ENCODE measurements at regions not wholly inside any gene's neighbourhood (a gene's known extent, or its start where the extent isn't known, plus 50 kb on each side); places are given as distances from the start of the nearest gene placed in this dataset.

DNA sequence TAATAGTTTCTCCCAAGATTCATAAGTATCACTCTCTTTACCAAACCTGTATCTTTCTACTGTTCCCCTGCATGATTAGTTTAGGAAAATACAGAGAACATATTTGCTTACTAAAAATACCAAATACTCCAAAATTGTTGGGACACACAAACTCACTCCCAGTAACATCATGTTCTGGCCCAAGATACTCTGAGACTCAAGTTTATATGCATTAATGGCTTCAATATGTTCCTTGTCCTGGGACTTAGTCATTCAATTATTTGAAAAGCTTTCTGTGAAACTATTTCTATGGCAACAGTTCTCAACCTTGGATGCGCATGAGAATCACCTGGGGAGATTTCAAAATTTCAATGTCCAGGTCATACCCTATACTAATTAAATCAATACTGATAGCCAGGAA lies 138.9 kb upstream of the PTCHD1 start (continued):
- TF ChIP-seq TOE1 (CRISPR knock-in tag; IDR thresholded peaks at IDR 0.05) (no peak), HCFC1 (IDR thresholded peaks at IDR 0.05; ENCODE audit: low read depth, low read length) (no peak)

DNA sequence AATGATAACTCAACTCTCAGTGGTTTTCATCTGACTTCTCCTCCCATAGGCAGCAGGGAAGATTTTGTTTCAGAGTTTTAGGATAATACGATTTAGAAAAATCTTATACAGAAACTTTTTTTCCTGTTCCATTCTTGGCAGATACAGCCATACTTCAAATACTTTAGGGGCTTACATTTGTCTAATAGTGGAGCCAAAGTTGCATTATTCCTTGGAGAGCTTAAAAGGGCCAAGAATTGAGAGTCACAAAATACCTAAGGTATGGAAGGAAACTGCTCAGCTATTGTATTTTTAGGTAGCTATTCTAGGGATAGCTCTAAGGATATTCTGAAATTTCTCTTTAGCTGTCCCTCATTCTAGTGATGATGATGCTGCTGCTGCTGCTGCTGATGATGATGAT lies 132.9 kb upstream of the PTCHD1 start:
- Histone ChIP-seq H3K27ac (ENCODE audit: extremely low read length, insufficient read depth, low read length) (no peak overlapping the region), H4K20me1 (ENCODE audit: insufficient read depth, low read length) (no peaks in the 10 kb centered on the region), H3K9me3 (ENCODE audit: low read length) (no peaks in the 10 kb centered on the region), H3K79me2 (ENCODE audit: insufficient read depth, low read length) (no peaks in the 10 kb centered on the region), H3K4me3 (replicated peaks in 1 of 3; ENCODE audit: insufficient read depth in 1 of 3, low read depth in 2 of 3, low read length in 3 of 3) (no peak overlapping the region), H3K4me2 (ENCODE audit: low read depth, low read length) (no peak overlapping the region), H3K27me3 (ENCODE audit: control insufficient read depth in 1 of 2, insufficient read depth in 2 of 2, low read length in 2 of 2) (no peaks in the 10 kb centered on the region), H3K9ac (ENCODE audit: insufficient read depth, low read depth, low read length) (no peak overlapping the region), H3K4me1 (ENCODE audit: insufficient read depth, low read length) (no peaks in the 10 kb centered on the region), H2AFZ (ENCODE audit: low read length) (no peak overlapping the region), H3K36me3 (replicated peaks in 1 of 2; ENCODE audit: control insufficient read depth in 1 of 2, insufficient read depth in 2 of 2, low read length in 2 of 2) (no peaks in the 10 kb centered on the region)
- in situ Hi-C loops (cut with HindIII; ENCODE audit: extremely low pct_ligation_motif_present, low pct_unique_long_range_greater_than_20kb) (no loop called here), intact Hi-C loops (cut with micrococcal nuclease; ENCODE audit: unreplicated experiment) (no loop called here)
- FAIRE-seq: no peak
- no peak for ATAC-seq
- ChIA-PET POLR2A (no interaction called here), CTCF (ENCODE audit: low intra/inter-chr PET ratio, low total read pairs) (no interaction called here)
- DNase-seq (ENCODE audit: low spot score): no peak
- TF ChIP-seq ZNF143 (CRISPR knock-in tag; IDR thresholded peaks at IDR 0.05): no peak
- TF ChIP-seq BRCA1 (CRISPR knock-in tag; IDR thresholded peaks at IDR 0.05): no peak
- TF ChIP-seq SMAD9 (CRISPR knock-in tag; IDR thresholded peaks at IDR 0.05): no peak
- no peak for TF ChIP-seq ZFY (CRISPR knock-in tag; IDR thresholded peaks at IDR 0.05)
- no peak for TF ChIP-seq ZNF543 (CRISPR knock-in tag; IDR thresholded peaks at IDR 0.05)
- no peak for TF ChIP-seq ZNF263 (CRISPR knock-in tag; IDR thresholded peaks at IDR 0.05)
- TF ChIP-seq, protein P1, sequence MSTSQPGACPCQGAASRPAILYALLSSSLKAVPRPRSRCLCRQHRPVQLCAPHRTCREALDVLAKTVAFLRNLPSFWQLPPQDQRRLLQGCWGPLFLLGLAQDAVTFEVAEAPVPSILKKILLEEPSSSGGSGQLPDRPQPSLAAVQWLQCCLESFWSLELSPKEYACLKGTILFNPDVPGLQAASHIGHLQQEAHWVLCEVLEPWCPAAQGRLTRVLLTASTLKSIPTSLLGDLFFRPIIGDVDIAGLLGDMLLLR (CRISPR knock-in tag; IDR thresholded peaks at IDR 0.05): no peak
- no peak for TF ChIP-seq ZNF556 (CRISPR knock-in tag; IDR thresholded peaks at IDR 0.05; ENCODE audit: borderline replicate concordance)
- no peak for TF ChIP-seq NR2F2 (IDR thresholded peaks at IDR 0.05; ENCODE audit: borderline replicate concordance, low read depth)
- no peak for TF ChIP-seq ZNF652 (CRISPR knock-in tag; IDR thresholded peaks at IDR 0.05; ENCODE audit: borderline replicate concordance, low read depth)
- TF ChIP-seq SRSF4 (IDR thresholded peaks at IDR 0.05; ENCODE audit: low read depth, low read length, poor library complexity, severe bottlenecking): no peak
- WGBS (ENCODE audit: low lambda C conversion rate): 8% methylated on average over 1 of the region's 1 CpG
- BruUV-seq (replicated peaks): no TSS peak
